Lung (tissue), 11 donors: ENCODE measurements at regions not wholly inside any gene's neighbourhood (a gene's known extent, or its start where the extent isn't known, plus 50 kb on each side); places are given as distances from the start of the nearest gene placed in this dataset.

ENCODE experiments used
- ATAC-seq: fragments of 200-7000 bp; cut with Tn5 transposase; one replicate; pipeline ENCODE4 v1.9.1; 2020; ENCODE audit warnings: moderate number of reproducible peaks; ENCODE audit not compliant: insufficient read depth, low FRiP score
- DNase-seq, 3 donors: peaks; one replicate each; pipeline ENCODE4 v3.0.0-alpha.2; 2013 to 2017
- H3K27ac ChIP-seq, 2 donors: one replicate each; pipeline ENCODE4 v1.5.1; 2013; ENCODE audit warnings: mild to moderate bottlenecking in 2 of 2, moderate library complexity in 2 of 2, control low read depth in 1 of 2, inconsistent platforms in 1 of 2, low read depth in 1 of 2, low read length in 1 of 2
- H3K27me3 ChIP-seq, 3 donors: one replicate each; pipeline ENCODE4 v1.5.1; 2013; ENCODE audit warnings: low read length in 2 of 3; ENCODE audit not compliant: control insufficient read depth in 3 of 3, insufficient read depth in 3 of 3
- H3K36me3 ChIP-seq, 4 donors: one replicate each; pipeline ENCODE4 v1.5.1; 2013; ENCODE audit warnings: low read length in 4 of 4, mild to moderate bottlenecking in 1 of 4, moderate library complexity in 1 of 4; ENCODE audit not compliant: control insufficient read depth in 4 of 4, insufficient read depth in 4 of 4
- H3K4me1 ChIP-seq, 5 donors: one replicate each; pipeline ENCODE4 v1.5.1; 2013; ENCODE audit warnings: low read length in 5 of 5, mild to moderate bottlenecking in 2 of 5, moderate library complexity in 1 of 5; ENCODE audit not compliant: control insufficient read depth in 5 of 5, insufficient read depth in 5 of 5
- H3K4me3 ChIP-seq: one replicate; pipeline ENCODE4 v1.5.1; 2013; ENCODE audit warnings: mild to moderate bottlenecking, control low read depth, moderate library complexity
- H3K9ac ChIP-seq, 2 donors: one replicate each; pipeline ENCODE4 v1.5.1; 2013; ENCODE audit warnings: low read length in 2 of 2, control low read depth in 1 of 2; ENCODE audit not compliant: insufficient read depth in 1 of 2
- H3K9me3 ChIP-seq, 4 donors: one replicate each; pipeline ENCODE4 v1.5.1; 2013; ENCODE audit warnings: low read length in 3 of 4, mild to moderate bottlenecking in 1 of 4, moderate library complexity in 1 of 4; ENCODE audit not compliant: control insufficient read depth in 4 of 4, insufficient read depth in 3 of 4
- WGBS, 2 donors: extraction: QIAGEN DNeasy Blood & Tissue Kit; methylation state at CpG; one replicate each; pipeline ENCODE4 v1.1.7; 2013; 5-methylcytosine and 5-hydroxymethylcytosine counted together
- TF ChIP-seq, protein P1 (sequence below): IDR thresholded peaks from 2 replicates; pipeline ENCODE4 v1.5.1; 2012; ENCODE audit warnings: mild to moderate bottlenecking; ENCODE audit errors: control extremely low read depth, extremely low read depth
- donor health status: control.
- donor health status: control.
- donor health status: Bipolar disorder and iron deficiency.
- donor health status: healthy.
- donor health status: DM: yes; HTN: yes; CAD: no.

DNA sequence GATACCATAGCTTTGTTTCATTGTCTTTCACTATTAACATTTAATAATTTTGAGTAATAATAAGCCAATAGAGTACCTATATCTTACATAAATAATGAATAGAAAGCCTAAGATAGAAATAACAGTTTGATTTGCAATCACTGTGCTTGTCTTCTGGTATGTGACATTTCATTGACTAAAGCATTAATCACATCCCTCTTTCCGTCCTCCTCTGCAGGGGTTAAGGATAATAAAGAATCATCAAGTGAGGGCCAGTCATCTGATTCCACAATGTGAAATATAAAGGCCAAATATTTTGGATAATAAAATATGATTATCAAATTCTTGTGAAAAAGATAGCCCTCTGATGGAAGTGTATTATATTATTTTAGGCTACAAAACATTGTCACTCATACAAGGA, 2073.4 kb downstream of the ARAP2 start:
- TF ChIP-seq, protein P1, sequence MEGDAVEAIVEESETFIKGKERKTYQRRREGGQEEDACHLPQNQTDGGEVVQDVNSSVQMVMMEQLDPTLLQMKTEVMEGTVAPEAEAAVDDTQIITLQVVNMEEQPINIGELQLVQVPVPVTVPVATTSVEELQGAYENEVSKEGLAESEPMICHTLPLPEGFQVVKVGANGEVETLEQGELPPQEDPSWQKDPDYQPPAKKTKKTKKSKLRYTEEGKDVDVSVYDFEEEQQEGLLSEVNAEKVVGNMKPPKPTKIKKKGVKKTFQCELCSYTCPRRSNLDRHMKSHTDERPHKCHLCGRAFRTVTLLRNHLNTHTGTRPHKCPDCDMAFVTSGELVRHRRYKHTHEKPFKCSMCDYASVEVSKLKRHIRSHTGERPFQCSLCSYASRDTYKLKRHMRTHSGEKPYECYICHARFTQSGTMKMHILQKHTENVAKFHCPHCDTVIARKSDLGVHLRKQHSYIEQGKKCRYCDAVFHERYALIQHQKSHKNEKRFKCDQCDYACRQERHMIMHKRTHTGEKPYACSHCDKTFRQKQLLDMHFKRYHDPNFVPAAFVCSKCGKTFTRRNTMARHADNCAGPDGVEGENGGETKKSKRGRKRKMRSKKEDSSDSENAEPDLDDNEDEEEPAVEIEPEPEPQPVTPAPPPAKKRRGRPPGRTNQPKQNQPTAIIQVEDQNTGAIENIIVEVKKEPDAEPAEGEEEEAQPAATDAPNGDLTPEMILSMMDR, result no peak
- WGBS, 2 donors, result 62 to 73% methylated on average over 1 of the region's 1 CpG

DNA sequence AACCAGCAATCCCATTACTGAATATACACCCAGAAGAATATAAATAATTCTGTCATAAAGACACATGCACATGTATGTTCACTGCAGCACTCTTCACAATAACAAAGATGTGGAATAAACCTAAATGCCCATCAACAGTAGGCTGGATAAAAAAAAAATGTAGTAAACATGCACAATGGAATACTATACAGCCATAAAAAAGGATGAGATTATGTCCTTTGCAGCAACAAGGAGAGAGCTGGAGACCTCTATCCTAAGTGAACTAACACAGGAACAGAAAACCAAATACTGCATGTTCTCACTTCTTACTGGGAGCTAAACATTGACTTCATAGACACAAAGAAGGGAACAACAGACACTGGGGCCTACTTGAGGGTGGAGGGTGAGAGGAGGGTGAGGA, 2067.7 kb downstream of the ARAP2 start:
- no peak overlapping the region for H3K4me3 ChIP-seq
- no peaks in the 10 kb centered on the region for H3K27me3 ChIP-seq
- ATAC-seq (no peak), DNase-seq (no peak)
- H3K36me3 ChIP-seq, result no peaks in the 10 kb centered on the region
- TF ChIP-seq, protein P1, result no peak
- no peaks in the 10 kb centered on the region for H3K4me1 ChIP-seq
- peaks cover 0 to 9% (median 2%) of the 10 kb centered on the region in 4 donors for H3K9me3 ChIP-seq
- H3K27ac ChIP-seq, result no peak overlapping the region
- no peak overlapping the region for H3K9ac ChIP-seq

More for the DNA sequence above, 2073.4 kb downstream of the ARAP2 start:
- no peaks in the 10 kb centered on the region for H3K27me3 ChIP-seq
- H3K4me1 ChIP-seq, result no peaks in the 10 kb centered on the region
- no peak for ATAC-seq
- no peak overlapping the region for H3K9ac ChIP-seq
- H3K27ac ChIP-seq, result no peak overlapping the region
- H3K9me3 ChIP-seq, result no peaks in the 10 kb centered on the region
- no peak for DNase-seq
- H3K4me3 ChIP-seq, result no peak overlapping the region
- H3K36me3 ChIP-seq, result no peaks in the 10 kb centered on the region

DNA sequence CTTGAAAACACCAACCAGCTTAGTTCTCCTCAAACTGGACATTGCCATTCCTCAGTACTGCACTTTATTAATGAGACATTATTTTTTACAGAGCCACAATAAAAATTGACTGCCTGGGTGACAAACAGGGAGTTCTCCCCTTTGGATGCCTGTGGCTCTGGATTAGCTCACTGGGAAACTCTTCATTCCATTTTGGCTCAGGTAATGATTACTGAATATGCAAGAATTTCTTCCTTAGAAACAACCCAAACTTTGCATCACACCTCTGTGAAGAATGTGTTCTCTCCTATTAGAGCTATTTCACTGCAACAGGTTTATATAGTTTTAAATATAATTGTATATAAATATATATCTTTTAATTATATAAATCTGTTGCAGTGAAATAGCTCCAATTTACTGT, 2065.8 kb downstream of the ARAP2 start:
- no peaks in the 10 kb centered on the region for H3K27me3 ChIP-seq
- H3K9me3 ChIP-seq, result peaks cover 0 to 9% (median 2%) of the 10 kb centered on the region in 4 donors
- no peak overlapping the region for H3K4me3 ChIP-seq
- no peak overlapping the region for H3K27ac ChIP-seq
- TF ChIP-seq, protein P1, result no peak
- ATAC-seq (no peak), DNase-seq (no peak)
- H3K9ac ChIP-seq, result no peak overlapping the region
- peaks cover 0 to 2% (median 0%) of the 10 kb centered on the region in 5 donors for H3K4me1 ChIP-seq
- H3K36me3 ChIP-seq, result no peaks in the 10 kb centered on the region

DNA sequence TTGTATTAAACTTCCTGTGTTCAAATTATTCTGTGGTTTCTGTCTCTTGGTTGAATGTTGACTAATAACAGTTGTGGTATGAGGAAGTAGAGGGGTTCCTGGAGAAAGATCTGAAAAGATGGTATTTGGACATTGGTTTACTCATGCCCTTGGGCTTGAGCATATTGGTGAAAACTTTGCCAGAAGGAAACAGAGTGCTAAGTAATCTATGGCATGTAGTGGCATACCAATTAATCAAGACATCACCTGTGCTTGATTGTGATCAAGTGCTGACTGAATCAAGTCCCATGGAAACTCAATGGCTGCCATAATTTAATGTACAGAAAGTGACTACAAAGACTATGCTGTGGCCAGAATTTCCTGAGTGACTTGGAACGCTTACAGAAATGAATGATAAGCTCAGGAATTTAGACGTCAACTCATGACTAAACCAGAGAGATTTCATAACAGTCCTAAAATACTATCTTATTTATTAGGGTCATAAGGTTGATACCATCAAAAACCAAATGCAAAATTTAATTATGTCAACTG, 2062.9 kb downstream of the ARAP2 start:
- peaks cover 0 to 2% (median 0%) of the 10 kb centered on the region in 5 donors for H3K4me1 ChIP-seq
- ATAC-seq, result peak; percentile 63
- 68 to 72% methylated on average over 2 of the region's 2 CpGs for WGBS, 2 donors

More for the DNA sequence above, 2062.9 kb downstream of the ARAP2 start:
- H3K27ac ChIP-seq, result no peak overlapping the region
- no peaks in the 10 kb centered on the region for H3K36me3 ChIP-seq
- peaks cover 0 to 9% (median 3%) of the 10 kb centered on the region in 4 donors for H3K9me3 ChIP-seq
- H3K9ac ChIP-seq, result no peak overlapping the region
- DNase-seq, result peak in 1 of 3 donors; percentile 24
- no peaks in the 10 kb centered on the region for H3K27me3 ChIP-seq
- H3K4me3 ChIP-seq, result no peak overlapping the region
- TF ChIP-seq, protein P1, result no peak
